GM23338 (cell line): ENCODE measurements at regions not wholly inside any gene's neighbourhood (a gene's known extent, or its start where the extent isn't known, plus 50 kb on each side); places are given as distances from the start of the nearest gene placed in this dataset.

ENCODE experiments used
- ATAC-seq: fragments of 200-7000 bp; cut with Tn5 transposase; 3 replicates; pipeline ENCODE4 v1.9.1; 2020
- DNase-seq: peaks from one replicate; pipeline ENCODE4 v3.0.0-alpha.2; 2015; ENCODE audit warnings: low spot score
- H2AFZ ChIP-seq: fragments of 200-600 bp; sonication (generic); 2 replicates; pipeline ENCODE4 v1.8.0; 2016; ENCODE audit warnings: antibody characterized with exemption, mild to moderate bottlenecking, moderate library complexity
- H3F3A ChIP-seq: fragments of 200-600 bp; sonication (generic); replicated peaks from 2 replicates; pipeline ENCODE4 v1.8.0; 2017; ENCODE audit warnings: antibody characterized with exemption, mixed run types, low read depth
- H3K27ac ChIP-seq: fragments of 200-600 bp; sonication (generic); 2 replicates; pipeline ENCODE4 v1.6.1; 2016; ENCODE audit warnings: low read depth
- H3K27me3 ChIP-seq: fragments of 200-600 bp; sonication (generic); 2 replicates; pipeline ENCODE4 v1.8.0; 2016; ENCODE audit warnings: mild to moderate bottlenecking, mixed run types, moderate library complexity; ENCODE audit not compliant: insufficient read depth
- H3K36me3 ChIP-seq: fragments of 200-600 bp; sonication (generic); 2 replicates; pipeline ENCODE4 v1.8.0; 2016; ENCODE audit warnings: mild to moderate bottlenecking; ENCODE audit not compliant: insufficient read depth
- H3K4me1 ChIP-seq: fragments of 200-600 bp; sonication (generic); 2 replicates; pipeline ENCODE4 v1.8.0; 2016; ENCODE audit warnings: mild to moderate bottlenecking, moderate library complexity; ENCODE audit not compliant: insufficient read depth
- H3K4me2 ChIP-seq: fragments of 200-600 bp; sonication (generic); 2 replicates; pipeline ENCODE4 v1.7.1; 2017; ENCODE audit warnings: mixed run types
- H3K4me3 ChIP-seq: fragments of 200-600 bp; sonication (generic); 2 replicates; pipeline ENCODE4 v1.6.1; 2016; ENCODE audit warnings: mixed run types
- H3K79me2 ChIP-seq: fragments of 200-600 bp; sonication (generic); replicated peaks from 2 replicates; pipeline ENCODE4 v1.8.0; 2017; ENCODE audit warnings: mild to moderate bottlenecking; ENCODE audit not compliant: insufficient read depth
- H3K9me2 ChIP-seq: fragments of 200-600 bp; sonication (generic); 2 replicates; pipeline ENCODE4 v1.8.0; 2017; ENCODE audit not compliant: insufficient read depth
- H4K20me1 ChIP-seq: fragments of 200-600 bp; sonication (generic); replicated peaks from 2 replicates; pipeline ENCODE4 v1.8.0; 2017; ENCODE audit warnings: mild to moderate bottlenecking; ENCODE audit not compliant: insufficient read depth
- H3K27ac Mint-ChIP-seq: 2 replicates; pipeline ENCODE4 v1.8.0; 2020; ENCODE audit warnings: inconsistent platforms, mild to moderate bottlenecking, moderate library complexity, mixed read lengths
- H3K27me3 Mint-ChIP-seq: 3 replicates; pipeline ENCODE4 v1.8.0; 2022; ENCODE audit warnings: low read depth, mild to moderate bottlenecking, moderate library complexity, mixed read lengths, inconsistent platforms; ENCODE audit not compliant: insufficient read depth, poor library complexity
- H3K36me3 Mint-ChIP-seq: 3 replicates; pipeline ENCODE4 v1.8.0; 2021; ENCODE audit warnings: low read depth, mild to moderate bottlenecking, inconsistent platforms, moderate library complexity, mixed read lengths
- H3K4me1 Mint-ChIP-seq: 3 replicates; pipeline ENCODE4 v1.8.0; 2020; ENCODE audit warnings: mild to moderate bottlenecking, inconsistent platforms, mixed read lengths
- H3K4me3 Mint-ChIP-seq: 3 replicates; pipeline ENCODE4 v1.8.0; 2021; ENCODE audit warnings: moderate library complexity, mild to moderate bottlenecking, inconsistent platforms, mixed read lengths
- H3K9me3 Mint-ChIP-seq: 3 replicates; pipeline ENCODE4 v1.8.0; 2020; ENCODE audit warnings: moderate library complexity, mild to moderate bottlenecking, inconsistent platforms, mixed read lengths
- CREB1 ChIP-seq: fragments of 250-450 bp; sonication (Bioruptor Pico); IDR thresholded peaks from 2 replicates; pipeline ENCODE4 v1.5.0; 2020; ENCODE audit warnings: low read depth, mild to moderate bottlenecking, moderate library complexity
- CTCF ChIP-seq, 2 experiments: fragments of 200-600 bp in 1 of 2; sonication (generic) in 1 of 2; conservative IDR thresholded peaks; 2 replicates each; pipeline versions ENCODE4 v1.5.1 to v1.6.1; 2016 to 2017; ENCODE audit warnings: antibody characterized with exemption in 2 of 2, low read depth in 2 of 2, mild to moderate bottlenecking in 2 of 2, moderate library complexity in 1 of 2
- ETS1 ChIP-seq: IDR thresholded peaks from 2 replicates; pipeline ENCODE4 v1.6.1; 2016; ENCODE audit warnings: antibody characterized with exemption
- EZH2 ChIP-seq: fragments of 200-600 bp; sonication (generic); IDR thresholded peaks from one replicate; pipeline ENCODE4 v1.8.0; 2017; ENCODE audit warnings: antibody characterized with exemption, mild to moderate bottlenecking, low read depth; ENCODE audit not compliant: unreplicated experiment
- EZH2phosphoT487 ChIP-seq: fragments of 200-600 bp; sonication (generic); IDR thresholded peaks from one replicate; pipeline ENCODE4 v1.8.1; 2018; ENCODE audit warnings: antibody characterized with exemption; ENCODE audit not compliant: unreplicated experiment
- JUNB ChIP-seq: IDR thresholded peaks from one replicate; pipeline ENCODE4 v1.6.1; 2016; ENCODE audit warnings: antibody characterized with exemption; ENCODE audit not compliant: unreplicated experiment
- NANOG ChIP-seq: IDR thresholded peaks from 2 replicates; pipeline ENCODE4 v1.6.1; 2016; ENCODE audit warnings: antibody characterized with exemption, borderline replicate concordance
- POLR2AphosphoS5 ChIP-seq: IDR thresholded peaks from 2 replicates; pipeline ENCODE4 v1.6.1; 2016; ENCODE audit warnings: antibody characterized with exemption, low read depth
- REST ChIP-seq: IDR thresholded peaks from one replicate; pipeline ENCODE4 v1.6.1; 2018; ENCODE audit warnings: antibody characterized with exemption; ENCODE audit not compliant: unreplicated experiment
- STAT1 ChIP-seq: IDR thresholded peaks from one replicate; pipeline ENCODE4 v1.6.1; 2016; ENCODE audit warnings: antibody characterized with exemption; ENCODE audit not compliant: unreplicated experiment
- ZNF114 ChIP-seq: fragments of 250-450 bp; sonication (Bioruptor Pico); IDR thresholded peaks from 2 replicates; pipeline ENCODE4 v1.5.0; 2020; ENCODE audit warnings: mild to moderate bottlenecking, moderate library complexity
- ZNF331 ChIP-seq: fragments of 250-450 bp; sonication (Bioruptor Pico); IDR thresholded peaks from 2 replicates; pipeline ENCODE4 v1.5.0; 2020; ENCODE audit warnings: low read depth, mild to moderate bottlenecking, moderate library complexity
- ZNF462 ChIP-seq: fragments of 250-450 bp; sonication (Bioruptor Pico); IDR thresholded peaks from 2 replicates; pipeline ENCODE4 v1.5.0; 2020; ENCODE audit warnings: mild to moderate bottlenecking, moderate library complexity

GRCh38 chr16:65476448-65476955 is 354.6 kb upstream of the CDH11 start:
- no peak for ATAC-seq

More at GRCh38 chr16:65476448-65476955, 354.6 kb upstream of the CDH11 start:
- Mint-ChIP-seq H3K4me1 (peaks cover 8% of the 10 kb centered on the region), H3K27ac (no peak overlapping the region), H3K9me3 (no peaks in the 10 kb centered on the region), H3K36me3 (no peaks in the 10 kb centered on the region), H3K27me3 (no peaks in the 10 kb centered on the region), H3K4me3 (no peak overlapping the region)
- Histone ChIP-seq H4K20me1 (no peaks in the 10 kb centered on the region), H3F3A (no peaks in the 10 kb centered on the region), H3K4me3 (no peak overlapping the region), H3K4me1 (peaks cover 16% of the 10 kb centered on the region), H3K9me2 (peaks cover 12% of the 10 kb centered on the region), H2AFZ (no peak overlapping the region), H3K79me2 (no peaks in the 10 kb centered on the region), H3K4me2 (no peak overlapping the region), H3K27ac (no peak overlapping the region), H3K27me3 (no peaks in the 10 kb centered on the region), H3K36me3 (no peaks in the 10 kb centered on the region)
- TF ChIP-seq ZNF462 (CRISPR knock-in tag) = no peak
- TF ChIP-seq STAT1 = no peak
- TF ChIP-seq CTCF (conservative IDR thresholded peaks at IDR 0.05; ENCODE audit: low read depth in 2 of 2) = no peak
- TF ChIP-seq POLR2AphosphoS5 = no peak
- TF ChIP-seq CREB1 (CRISPR knock-in tag) = no peak
- no peak for TF ChIP-seq JUNB
- TF ChIP-seq EZH2 = no peak
- TF ChIP-seq ZNF114 (CRISPR knock-in tag) = no peak
- no peak for TF ChIP-seq ZNF331
- no peak for TF ChIP-seq NANOG
- TF ChIP-seq ETS1 = no peak
- TF ChIP-seq EZH2phosphoT487 = no peak
- no peak for TF ChIP-seq REST
- DNase-seq = no peak
